ENCODE measurements at regions not wholly inside any gene's neighbourhood (a gene's known extent, or its start where the extent isn't known, plus 50 kb on each side); places are given as distances from the start of the nearest gene placed in this dataset.

DNA sequence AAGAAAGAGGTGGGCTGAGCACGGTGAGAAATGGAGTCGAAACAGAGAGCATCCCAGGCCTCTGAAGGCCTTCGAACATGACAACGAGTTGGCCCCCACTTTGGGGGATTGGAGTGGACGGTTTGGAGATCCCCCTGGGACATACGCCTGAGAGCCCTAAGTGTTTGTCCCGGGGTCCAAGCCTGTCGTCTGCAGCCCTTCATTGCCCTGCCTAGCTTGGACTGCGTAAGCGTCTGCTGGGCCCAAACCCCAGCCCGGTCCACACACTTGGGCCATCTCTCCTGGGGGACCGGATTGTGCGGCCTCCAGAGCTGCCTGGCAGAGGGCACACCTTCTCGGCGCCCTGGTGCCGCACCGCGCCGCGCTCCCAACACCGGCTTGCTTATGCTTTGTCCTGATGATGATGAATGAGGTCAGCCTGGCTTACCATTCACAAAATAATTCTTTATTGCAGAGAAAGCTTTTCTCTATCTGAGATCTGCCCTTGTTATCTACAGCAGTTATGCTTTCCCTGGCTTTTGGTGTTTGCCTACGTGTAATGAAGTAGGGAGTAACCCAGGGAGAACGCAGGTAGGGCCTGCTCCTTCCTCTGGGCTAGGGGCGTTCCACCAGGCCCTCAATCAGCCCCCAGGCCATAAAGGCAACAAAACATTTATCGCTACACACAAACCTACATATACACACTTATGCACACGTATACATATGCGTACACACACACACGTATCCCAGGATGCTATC is 85.9 kb upstream of the PPARA start:
- no peak for TF ChIP-seq POLR2A (IDR thresholded peaks at IDR 0.05)
- TF ChIP-seq, protein P1, sequence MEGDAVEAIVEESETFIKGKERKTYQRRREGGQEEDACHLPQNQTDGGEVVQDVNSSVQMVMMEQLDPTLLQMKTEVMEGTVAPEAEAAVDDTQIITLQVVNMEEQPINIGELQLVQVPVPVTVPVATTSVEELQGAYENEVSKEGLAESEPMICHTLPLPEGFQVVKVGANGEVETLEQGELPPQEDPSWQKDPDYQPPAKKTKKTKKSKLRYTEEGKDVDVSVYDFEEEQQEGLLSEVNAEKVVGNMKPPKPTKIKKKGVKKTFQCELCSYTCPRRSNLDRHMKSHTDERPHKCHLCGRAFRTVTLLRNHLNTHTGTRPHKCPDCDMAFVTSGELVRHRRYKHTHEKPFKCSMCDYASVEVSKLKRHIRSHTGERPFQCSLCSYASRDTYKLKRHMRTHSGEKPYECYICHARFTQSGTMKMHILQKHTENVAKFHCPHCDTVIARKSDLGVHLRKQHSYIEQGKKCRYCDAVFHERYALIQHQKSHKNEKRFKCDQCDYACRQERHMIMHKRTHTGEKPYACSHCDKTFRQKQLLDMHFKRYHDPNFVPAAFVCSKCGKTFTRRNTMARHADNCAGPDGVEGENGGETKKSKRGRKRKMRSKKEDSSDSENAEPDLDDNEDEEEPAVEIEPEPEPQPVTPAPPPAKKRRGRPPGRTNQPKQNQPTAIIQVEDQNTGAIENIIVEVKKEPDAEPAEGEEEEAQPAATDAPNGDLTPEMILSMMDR (IDR thresholded peaks at IDR 0.05) = no peak

All from thyroid gland (tissue), 4 donors.